ACC112 (cell line): ENCODE measurements at regions not wholly inside any gene's neighbourhood (a gene's known extent, or its start where the extent isn't known, plus 50 kb on each side); places are given as distances from the start of the nearest gene placed in this dataset.

ENCODE experiments used
- H2AFZ ChIP-seq: fragments of 200-600 bp; sonication (generic); one replicate; pipeline ENCODE4 v1.6.0; 2017; ENCODE audit warnings: antibody characterized with exemption, low read length; ENCODE audit not compliant: unreplicated experiment
- H3K27ac ChIP-seq: fragments of 200-600 bp; sonication (generic); 2 replicates; pipeline ENCODE4 v1.5.1; 2014; ENCODE audit warnings: low read depth, mild to moderate bottlenecking, antibody characterized with exemption, low read length, moderate library complexity
- H3K27me3 ChIP-seq: fragments of 200-600 bp; sonication (generic); 2 replicates; pipeline ENCODE4 v1.6.1; 2014; ENCODE audit warnings: mild to moderate bottlenecking, antibody characterized with exemption, low read length, moderate library complexity, mixed read lengths; ENCODE audit not compliant: insufficient read depth
- H3K36me3 ChIP-seq: fragments of 200-600 bp; sonication (generic); 2 replicates; pipeline ENCODE4 v1.6.1; 2016; ENCODE audit warnings: mild to moderate bottlenecking, antibody characterized with exemption, low read length, moderate library complexity, mixed read lengths; ENCODE audit not compliant: insufficient read depth
- H3K4me1 ChIP-seq: fragments of 200-600 bp; sonication (generic); one replicate; pipeline ENCODE4 v1.6.1; 2016; ENCODE audit warnings: low read length, mixed read lengths; ENCODE audit not compliant: insufficient read depth, unreplicated experiment, control insufficient read depth
- H3K4me3 ChIP-seq: fragments of 200-600 bp; sonication (generic); 2 replicates; pipeline ENCODE4 v1.5.1; 2014; ENCODE audit warnings: mild to moderate bottlenecking, low read depth, low read length
- H3K79me2 ChIP-seq: fragments of 200-600 bp; sonication (generic); one replicate; pipeline ENCODE4 v1.6.0; 2016; ENCODE audit warnings: low read length; ENCODE audit not compliant: control insufficient read depth, unreplicated experiment, insufficient read depth

GRCh38 chr10:59580026-59580863, 129.4 kb downstream of the SLC16A9 start:
- H3K79me2 ChIP-seq = no peaks in the 10 kb centered on the region
- no peaks in the 10 kb centered on the region for H3K36me3 ChIP-seq
- H3K27ac ChIP-seq = no peak overlapping the region
- H3K27me3 ChIP-seq = peaks cover 29% of the 10 kb centered on the region; the same call in 1 of the 2 replicates
- H3K4me1 ChIP-seq = no peaks in the 10 kb centered on the region
- H2AFZ ChIP-seq = no peak overlapping the region
- no peak overlapping the region for H3K4me3 ChIP-seq

- peaks cover 41% of the 10 kb centered on the region for H3K27me3 ChIP-seq
- no peaks in the 10 kb centered on the region for H3K79me2 ChIP-seq
- H3K27ac ChIP-seq = no peak overlapping the region
- no peak overlapping the region for H3K4me3 ChIP-seq
- no peaks in the 10 kb centered on the region for H3K36me3 ChIP-seq
- H2AFZ ChIP-seq = no peak overlapping the region
- H3K4me1 ChIP-seq = no peaks in the 10 kb centered on the region
These were observed 130.9 kb downstream of the SLC16A9 start for GRCh38 chr10:59578741-59579140.

DNA sequence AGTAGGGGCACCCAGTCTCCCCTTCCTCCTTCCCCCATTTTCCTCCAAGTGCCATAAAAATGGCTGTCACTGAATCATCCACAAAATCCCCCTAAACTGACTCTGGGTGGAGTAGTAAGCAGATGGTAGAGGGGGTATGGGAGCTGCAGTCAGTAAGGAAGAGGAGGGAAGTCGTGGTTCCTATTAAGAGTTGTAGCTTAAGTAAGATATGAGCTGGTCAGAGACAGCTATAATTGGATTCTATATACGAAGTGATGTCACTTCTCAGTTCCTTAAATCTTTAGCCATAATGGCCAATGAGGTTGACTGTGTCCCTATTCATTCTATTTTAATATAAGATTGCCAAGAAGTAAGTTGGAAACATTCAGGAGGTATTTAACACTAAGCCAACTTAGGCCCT, 131.7 kb downstream of the SLC16A9 start:
- Histone ChIP-seq H3K36me3 (no peaks in the 10 kb centered on the region), H3K79me2 (no peaks in the 10 kb centered on the region), H3K27ac (no peak overlapping the region), H2AFZ (no peak overlapping the region), H3K4me1 (no peaks in the 10 kb centered on the region), H3K27me3 (peaks cover 46% of the 10 kb centered on the region), H3K4me3 (no peak overlapping the region)

GRCh38 chr10:59575269-59575668, 134.4 kb downstream of the SLC16A9 start:
- Histone ChIP-seq H3K36me3 (no peaks in the 10 kb centered on the region), H3K27ac (no peak overlapping the region), H3K27me3 (peaks cover 69% of the 10 kb centered on the region), H3K4me3 (no peak overlapping the region), H3K79me2 (no peaks in the 10 kb centered on the region), H2AFZ (no peak overlapping the region), H3K4me1 (no peaks in the 10 kb centered on the region)

DNA sequence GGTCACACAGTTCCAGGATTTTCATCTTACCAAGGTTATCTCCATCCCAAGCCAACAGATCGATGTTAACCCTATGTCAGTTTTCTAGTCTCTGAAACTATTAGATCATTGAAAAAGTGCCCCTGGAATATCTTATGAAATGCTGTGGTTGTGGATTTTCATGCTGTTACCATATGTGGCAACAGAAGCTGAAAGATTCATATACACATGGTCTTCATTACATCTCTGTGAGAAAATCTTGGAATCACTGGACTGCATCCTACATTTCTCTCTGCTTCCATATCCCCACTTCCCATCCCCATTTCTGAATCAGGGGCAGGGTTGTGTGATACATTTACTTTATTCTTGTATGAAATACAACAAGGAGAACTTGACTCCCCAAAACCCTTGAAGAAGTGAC, 146.1 kb downstream of the SLC16A9 start:
- H3K36me3 ChIP-seq = no peaks in the 10 kb centered on the region
- H3K4me3 ChIP-seq = no peak overlapping the region
- no peaks in the 10 kb centered on the region for H3K27me3 ChIP-seq
- H3K27ac ChIP-seq = no peak overlapping the region
- H3K79me2 ChIP-seq = no peaks in the 10 kb centered on the region
- peaks cover 3% of the 10 kb centered on the region for H3K4me1 ChIP-seq
- no peak overlapping the region for H2AFZ ChIP-seq

- H3K79me2 ChIP-seq = no peaks in the 10 kb centered on the region
- no peak overlapping the region for H3K4me3 ChIP-seq
- peaks cover 4% of the 10 kb centered on the region; the same call in 1 of the 2 replicates for H3K27me3 ChIP-seq
- peaks cover 3% of the 10 kb centered on the region for H3K4me1 ChIP-seq
- no peaks in the 10 kb centered on the region for H3K36me3 ChIP-seq
- H2AFZ ChIP-seq = no peak overlapping the region
- peak overlapping the region; percentile 9; the same call in 1 of the 2 replicates for H3K27ac ChIP-seq
These were observed 147.5 kb downstream of the SLC16A9 start for GRCh38 chr10:59562126-59562525.

GRCh38 chr10:59561477-59562121, 148.1 kb downstream of the SLC16A9 start:
- H3K27me3 ChIP-seq = peaks cover 4% of the 10 kb centered on the region; the same call in 1 of the 2 replicates
- 0 out of 2 replicates have a peak overlapping the region, but pooled peaks have one; percentile 4 for H3K4me3 ChIP-seq
- no peak overlapping the region for H2AFZ ChIP-seq
- H3K36me3 ChIP-seq = no peaks in the 10 kb centered on the region
- peak overlapping the region; percentile 39 for H3K27ac ChIP-seq
- peaks cover 3% of the 10 kb centered on the region for H3K4me1 ChIP-seq
- H3K79me2 ChIP-seq = no peaks in the 10 kb centered on the region

- Histone ChIP-seq H2AFZ (no peak overlapping the region), H3K27me3 (peaks cover 4% of the 10 kb centered on the region; the same call in 1 of the 2 replicates), H3K79me2 (no peaks in the 10 kb centered on the region), H3K4me3 (0 out of 2 replicates have a peak overlapping the region, but pooled peaks have one; percentile 4), H3K36me3 (no peaks in the 10 kb centered on the region), H3K4me1 (peaks cover 3% of the 10 kb centered on the region), H3K27ac (peak overlapping the region; percentile 39)
These were observed 148.7 kb downstream of the SLC16A9 start for GRCh38 chr10:59560990-59561389.

DNA sequence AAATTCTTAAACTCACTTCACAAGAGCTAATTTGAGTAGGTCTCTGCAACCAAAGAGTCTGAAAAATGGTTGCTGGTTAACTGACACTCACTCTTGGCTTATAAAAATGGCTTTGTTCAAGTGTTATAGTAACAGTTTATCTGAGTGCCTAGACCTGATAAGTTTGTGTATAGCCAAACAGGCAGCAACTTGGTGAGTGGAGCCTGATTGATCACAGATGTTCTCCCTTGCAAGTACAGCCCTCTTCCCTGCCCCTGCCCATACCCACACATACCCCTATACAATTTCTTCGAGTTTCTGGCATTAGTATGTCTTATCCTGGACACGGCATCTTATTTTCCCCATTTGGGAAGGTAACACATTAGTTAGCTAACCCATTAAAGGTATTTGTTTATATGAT, 149.5 kb downstream of the SLC16A9 start:
- Histone ChIP-seq H3K36me3 (no peaks in the 10 kb centered on the region), H3K4me3 (no peak overlapping the region), H2AFZ (no peak overlapping the region), H3K27ac (no peak overlapping the region), H3K27me3 (peaks cover 4% of the 10 kb centered on the region; the same call in 1 of the 2 replicates), H3K4me1 (peaks cover 3% of the 10 kb centered on the region), H3K79me2 (no peaks in the 10 kb centered on the region)

GRCh38 chr10:59558066-59558465, 151.6 kb downstream of the SLC16A9 start:
- Histone ChIP-seq H3K79me2 (no peaks in the 10 kb centered on the region), H3K4me3 (no peak overlapping the region), H3K36me3 (no peaks in the 10 kb centered on the region), H2AFZ (no peak overlapping the region), H3K27me3 (peaks cover 9% of the 10 kb centered on the region; the same call in 1 of the 2 replicates), H3K27ac (no peak overlapping the region), H3K4me1 (peaks cover 3% of the 10 kb centered on the region)
